ENCODE measurements at regions not wholly inside any gene's neighbourhood (a gene's known extent, or its start where the extent isn't known, plus 50 kb on each side); places are given as distances from the start of the nearest gene placed in this dataset.
A peak's percentile ranks its signal among the peaks of the same experiment; 100 is the strongest.

DNA sequence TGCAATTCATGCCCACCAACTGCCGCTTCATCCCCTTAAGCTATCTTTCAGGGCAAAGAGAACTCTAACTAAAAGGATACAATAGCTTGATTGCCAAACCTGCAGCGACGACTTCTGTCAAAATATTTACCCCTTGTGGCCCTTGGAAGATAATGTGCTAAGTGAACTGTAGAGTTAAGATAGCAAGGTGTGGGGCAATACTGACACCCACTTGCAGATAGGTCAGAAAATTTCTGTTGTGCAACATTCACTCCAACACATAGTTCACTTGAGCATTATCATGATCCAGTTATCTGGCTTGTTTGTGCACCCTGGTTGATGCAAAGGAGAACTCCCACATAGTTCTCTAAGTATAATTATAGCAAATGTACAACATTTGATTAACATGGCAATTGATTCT is 55.6 kb downstream of the RHOXF2B start:
- DNase-seq (ENCODE audit: low read depth, low spot score): no peak
- Histone ChIP-seq H3K9ac (ENCODE audit: insufficient read length, low read depth) (no peak overlapping the region), H3K9me3 (ENCODE audit: insufficient read depth, low read length) (peaks cover 8% of the 10 kb centered on the region; the same call in 1 of the 2 replicates), H3K4me1 (ENCODE audit: insufficient read depth, insufficient read length) (no peaks in the 10 kb centered on the region), H3K4me3 (ENCODE audit: insufficient read length, low read depth) (no peak overlapping the region), H3K36me3 (ENCODE audit: insufficient read depth, insufficient read length, low read length) (no peaks in the 10 kb centered on the region), H3K27me3 (ENCODE audit: insufficient read depth, insufficient read length) (peaks cover 5% of the 10 kb centered on the region)
- TF ChIP-seq SUZ12 (IDR thresholded peaks at IDR 0.05; ENCODE audit: extremely low read depth, insufficient read depth, insufficient read length): no peak
- no peak for TF ChIP-seq ZNF274 (IDR thresholded peaks at IDR 0.05; ENCODE audit: low read depth, low read length)
- TF ChIP-seq YY1 (IDR thresholded peaks at IDR 0.05; ENCODE audit: insufficient read depth, insufficient read length): no peak

GRCh38 chrX:120020305-120020704 is 57.2 kb downstream of the RHOXF2B start:
- Histone ChIP-seq H3K27me3 (ENCODE audit: insufficient read depth, insufficient read length) (peaks cover 17% of the 10 kb centered on the region), H3K4me1 (ENCODE audit: insufficient read depth, insufficient read length) (no peaks in the 10 kb centered on the region), H3K36me3 (ENCODE audit: insufficient read depth, insufficient read length, low read length) (no peaks in the 10 kb centered on the region), H3K9ac (ENCODE audit: insufficient read length, low read depth) (no peak overlapping the region), H3K9me3 (ENCODE audit: insufficient read depth, low read length) (no peaks in the 10 kb centered on the region), H3K4me3 (ENCODE audit: insufficient read length, low read depth) (no peak overlapping the region)
- no peak for TF ChIP-seq ZNF274 (IDR thresholded peaks at IDR 0.05; ENCODE audit: low read depth, low read length)
- no peak for TF ChIP-seq SUZ12 (IDR thresholded peaks at IDR 0.05; ENCODE audit: extremely low read depth, insufficient read depth, insufficient read length)
- no peak for TF ChIP-seq YY1 (IDR thresholded peaks at IDR 0.05; ENCODE audit: insufficient read depth, insufficient read length)
- no peak for DNase-seq (ENCODE audit: low read depth, low spot score)

GRCh38 chrX:120016068-120016441 is 61.4 kb downstream of the RHOXF2B start:
- DNase-seq (ENCODE audit: low read depth, low spot score): no peak
- Histone ChIP-seq H3K4me1 (ENCODE audit: insufficient read depth, insufficient read length) (no peaks in the 10 kb centered on the region), H3K9ac (ENCODE audit: insufficient read length, low read depth) (peak overlapping the region; percentile 88), H3K27me3 (ENCODE audit: insufficient read depth, insufficient read length) (peaks cover 26% of the 10 kb centered on the region), H3K9me3 (ENCODE audit: insufficient read depth, low read length) (no peaks in the 10 kb centered on the region), H3K4me3 (ENCODE audit: insufficient read length, low read depth) (peak overlapping the region; percentile 56), H3K36me3 (ENCODE audit: insufficient read depth, insufficient read length, low read length) (no peaks in the 10 kb centered on the region)
- no peak for TF ChIP-seq ZNF274 (IDR thresholded peaks at IDR 0.05; ENCODE audit: low read depth, low read length)

DNA sequence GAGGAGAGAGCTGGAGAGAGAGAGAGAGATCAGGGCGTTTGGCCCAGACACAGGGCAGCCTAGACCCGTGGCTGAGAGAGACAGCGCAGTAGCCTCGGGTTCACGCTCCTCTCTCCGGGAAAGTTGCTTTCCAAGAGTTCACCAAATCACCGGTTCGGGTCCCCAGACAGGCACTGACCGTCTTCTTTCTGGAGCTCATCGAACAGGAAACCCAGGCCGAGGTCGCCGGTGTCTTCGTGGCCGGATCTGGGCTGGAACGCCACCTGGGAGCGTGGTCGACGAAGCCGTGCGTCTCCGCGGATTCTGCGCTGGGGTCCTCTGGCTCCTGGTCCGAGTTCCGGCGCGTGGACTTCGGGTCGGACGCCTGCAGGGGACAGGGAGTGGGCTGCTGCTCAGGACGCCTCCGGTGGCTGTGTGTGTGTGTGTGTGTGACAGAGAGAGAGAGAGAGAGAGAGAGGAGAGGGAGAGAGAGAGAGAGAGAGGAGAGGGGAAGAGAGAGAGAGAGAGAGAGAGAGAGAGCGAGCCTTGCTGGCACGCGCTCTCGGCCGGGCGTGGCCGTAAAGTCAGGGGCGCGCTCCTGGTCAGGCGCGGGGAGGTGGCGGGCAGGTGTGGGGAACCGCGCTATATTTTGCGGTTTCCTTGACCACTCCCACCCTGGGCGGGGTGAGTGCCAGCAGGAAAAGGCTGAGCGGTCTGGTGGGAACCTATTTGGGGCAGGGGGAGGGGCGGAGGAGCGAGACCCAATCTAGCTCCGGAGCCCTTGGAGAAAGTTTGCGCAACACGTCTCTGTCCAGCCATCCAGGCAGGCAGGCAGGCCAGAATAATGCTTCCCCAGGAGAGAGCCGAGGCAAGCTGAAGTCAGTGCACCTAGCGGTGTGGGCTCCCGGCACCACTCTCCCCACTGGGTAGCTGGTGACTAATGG is 62.1 kb downstream of the RHOXF2B start:
- Histone ChIP-seq H3K4me3 (ENCODE audit: insufficient read length, low read depth) (peak overlapping the region; percentile 56), H3K36me3 (ENCODE audit: insufficient read depth, insufficient read length, low read length) (no peaks in the 10 kb centered on the region), H3K27me3 (ENCODE audit: insufficient read depth, insufficient read length) (peaks cover 26% of the 10 kb centered on the region), H3K9me3 (ENCODE audit: insufficient read depth, low read length) (no peaks in the 10 kb centered on the region), H3K9ac (ENCODE audit: insufficient read length, low read depth) (peak overlapping the region; percentile 88), H3K4me1 (ENCODE audit: insufficient read depth, insufficient read length) (no peaks in the 10 kb centered on the region)
- no peak for DNase-seq (ENCODE audit: low read depth, low spot score)
- TF ChIP-seq SUZ12 (IDR thresholded peaks at IDR 0.05; ENCODE audit: extremely low read depth, insufficient read depth, insufficient read length): no peak
- TF ChIP-seq ZNF274 (IDR thresholded peaks at IDR 0.05; ENCODE audit: low read depth, low read length): no peak
- no peak for TF ChIP-seq YY1 (IDR thresholded peaks at IDR 0.05; ENCODE audit: insufficient read depth, insufficient read length)

- H3K9me3 ChIP-seq (ENCODE audit: insufficient read depth, low read length): no peaks in the 10 kb centered on the region
- H3K4me1 ChIP-seq (ENCODE audit: insufficient read depth, insufficient read length): no peaks in the 10 kb centered on the region
- TF ChIP-seq ZNF274 (IDR thresholded peaks at IDR 0.05; ENCODE audit: low read depth, low read length) (no peak), SUZ12 (IDR thresholded peaks at IDR 0.05; ENCODE audit: extremely low read depth, insufficient read depth, insufficient read length) (no peak), YY1 (IDR thresholded peaks at IDR 0.05; ENCODE audit: insufficient read depth, insufficient read length) (no peak)
- peaks cover 26% of the 10 kb centered on the region for H3K27me3 ChIP-seq (ENCODE audit: insufficient read depth, insufficient read length)
- peak overlapping the region; percentile 88 for H3K9ac ChIP-seq (ENCODE audit: insufficient read length, low read depth)
- peak overlapping the region; percentile 56 for H3K4me3 ChIP-seq (ENCODE audit: insufficient read length, low read depth)
- peaks cover 1% of the 10 kb centered on the region for H3K36me3 ChIP-seq (ENCODE audit: insufficient read depth, insufficient read length, low read length)
- no peak for DNase-seq (ENCODE audit: low read depth, low spot score)
Observed at GRCh38 chrX:120014354-120015130, 62.9 kb downstream of the RHOXF2B start.

DNA sequence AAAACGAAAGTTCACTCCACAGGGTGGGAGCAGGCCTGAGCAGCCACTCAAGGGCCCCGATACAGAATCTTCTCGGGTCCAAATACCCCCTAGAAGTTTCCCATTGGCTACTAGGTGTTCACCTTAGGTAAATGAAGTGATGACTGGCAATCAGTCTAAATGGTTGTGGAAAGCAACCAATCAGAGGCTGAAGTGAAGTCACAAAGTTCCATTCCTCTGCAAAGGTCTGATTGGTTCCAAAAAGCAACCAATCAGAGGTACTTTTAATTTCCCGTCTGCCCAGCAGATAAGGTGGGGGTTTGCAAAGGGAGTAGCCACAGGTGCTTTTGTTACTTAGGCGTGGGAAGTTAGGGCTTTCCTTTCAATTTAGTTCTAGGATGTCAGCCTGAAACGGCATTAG is 58.2 kb upstream of the NKAP start:
- no peak for DNase-seq (ENCODE audit: low read depth, low spot score)
- H3K9me3 ChIP-seq (ENCODE audit: insufficient read depth, low read length): no peaks in the 10 kb centered on the region
- H3K9ac ChIP-seq (ENCODE audit: insufficient read length, low read depth): no peak overlapping the region
- no peak overlapping the region for H3K4me3 ChIP-seq (ENCODE audit: insufficient read length, low read depth)
- H3K27me3 ChIP-seq (ENCODE audit: insufficient read depth, insufficient read length): no peaks in the 10 kb centered on the region
- no peaks in the 10 kb centered on the region for H3K36me3 ChIP-seq (ENCODE audit: insufficient read depth, insufficient read length, low read length)
- TF ChIP-seq SUZ12 (IDR thresholded peaks at IDR 0.05; ENCODE audit: extremely low read depth, insufficient read depth, insufficient read length) (no peak), ZNF274 (IDR thresholded peaks at IDR 0.05; ENCODE audit: low read depth, low read length) (no peak), YY1 (IDR thresholded peaks at IDR 0.05; ENCODE audit: insufficient read depth, insufficient read length) (no peak)
- H3K4me1 ChIP-seq (ENCODE audit: insufficient read depth, insufficient read length): no peaks in the 10 kb centered on the region
